ENCODE measurements at regions not wholly inside any gene's neighbourhood (a gene's known extent, or its start where the extent isn't known, plus 50 kb on each side); places are given as distances from the start of the nearest gene placed in this dataset.

DNA sequence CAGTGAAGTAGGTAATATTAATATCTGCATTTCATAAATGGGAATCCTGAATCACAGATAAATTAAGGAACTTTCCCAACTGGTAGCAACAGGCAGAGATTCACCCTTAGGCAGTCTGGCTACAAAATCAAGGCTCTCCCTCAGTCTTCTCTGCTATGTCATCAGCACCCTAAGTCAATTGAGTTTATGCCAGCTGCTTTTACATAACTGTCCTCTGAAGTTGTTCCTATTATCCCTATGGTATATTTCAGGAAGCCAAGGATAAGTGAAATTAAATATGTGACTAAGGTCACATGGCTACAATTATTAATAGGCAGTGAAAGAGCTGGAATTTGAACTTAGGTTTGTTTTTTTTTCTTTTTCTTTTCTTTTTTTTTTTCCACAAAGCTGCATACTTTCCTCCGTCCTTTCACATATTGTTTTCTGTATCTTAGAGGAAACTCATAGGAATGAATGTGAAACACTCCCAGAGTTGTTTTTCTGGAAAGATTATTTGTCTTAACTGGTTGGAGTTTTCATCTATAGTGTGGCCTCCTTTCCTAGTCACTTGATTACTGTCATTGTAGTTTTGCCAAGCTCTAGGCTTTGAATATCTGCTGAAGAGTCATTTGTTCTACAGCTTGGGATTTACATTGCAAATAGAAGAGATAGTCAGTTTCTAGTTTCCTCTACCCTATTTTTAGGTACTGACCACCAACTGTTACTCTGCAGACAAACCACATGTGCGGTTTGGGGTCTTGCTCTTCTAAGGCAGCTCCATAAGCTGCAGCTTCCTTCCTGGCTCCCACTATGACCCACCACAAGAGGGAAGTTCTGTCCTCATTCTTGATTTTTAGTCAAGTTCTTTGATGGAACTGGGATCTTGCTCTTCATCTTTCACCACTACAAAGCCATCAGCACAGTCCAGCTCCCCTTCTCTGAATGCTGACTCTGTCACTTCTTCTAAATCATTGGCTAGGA, 338.0 kb upstream of the KIAA1217 start:
- H3K27ac Mint-ChIP-seq (ENCODE audit: unreplicated experiment) = no peak overlapping the region
- peaks cover 12% of the 10 kb centered on the region for H3K4me1 Mint-ChIP-seq (ENCODE audit: low read depth, unreplicated experiment)
- no peak overlapping the region for H3K4me3 Mint-ChIP-seq (ENCODE audit: unreplicated experiment)
- no peaks in the 10 kb centered on the region for H3K27me3 Mint-ChIP-seq (ENCODE audit: unreplicated experiment)
- no peaks in the 10 kb centered on the region for H3K9me3 Mint-ChIP-seq (ENCODE audit: unreplicated experiment)
- DNase-seq = no peak
- no peak for TF ChIP-seq CTCF (IDR thresholded peaks at IDR 0.05; ENCODE audit: partially characterized antibody, unreplicated experiment)
- H3K36me3 Mint-ChIP-seq (ENCODE audit: unreplicated experiment) = no peaks in the 10 kb centered on the region

GRCh38 chr10:23872290-23872689, 336.6 kb upstream of the KIAA1217 start:
- no peak overlapping the region for H3K27ac Mint-ChIP-seq (ENCODE audit: unreplicated experiment)
- H3K9me3 Mint-ChIP-seq (ENCODE audit: unreplicated experiment) = no peaks in the 10 kb centered on the region
- TF ChIP-seq CTCF (IDR thresholded peaks at IDR 0.05; ENCODE audit: partially characterized antibody, unreplicated experiment) = no peak
- H3K4me3 Mint-ChIP-seq (ENCODE audit: unreplicated experiment) = no peak overlapping the region
- no peak for DNase-seq
- peaks cover 12% of the 10 kb centered on the region for H3K4me1 Mint-ChIP-seq (ENCODE audit: low read depth, unreplicated experiment)
- no peaks in the 10 kb centered on the region for H3K36me3 Mint-ChIP-seq (ENCODE audit: unreplicated experiment)
- no peaks in the 10 kb centered on the region for H3K27me3 Mint-ChIP-seq (ENCODE audit: unreplicated experiment)

GRCh38 chr10:23877791-23878320, 331.1 kb upstream of the KIAA1217 start:
- no peak overlapping the region for H3K27ac Mint-ChIP-seq (ENCODE audit: unreplicated experiment)
- no peaks in the 10 kb centered on the region for H3K36me3 Mint-ChIP-seq (ENCODE audit: unreplicated experiment)
- H3K9me3 Mint-ChIP-seq (ENCODE audit: unreplicated experiment) = no peaks in the 10 kb centered on the region
- no peak for TF ChIP-seq CTCF (IDR thresholded peaks at IDR 0.05; ENCODE audit: partially characterized antibody, unreplicated experiment)
- no peaks in the 10 kb centered on the region for H3K27me3 Mint-ChIP-seq (ENCODE audit: unreplicated experiment)
- no peak for DNase-seq
- H3K4me3 Mint-ChIP-seq (ENCODE audit: unreplicated experiment) = no peak overlapping the region
- no peaks in the 10 kb centered on the region for H3K4me1 Mint-ChIP-seq (ENCODE audit: low read depth, unreplicated experiment)

- H3K27ac Mint-ChIP-seq (ENCODE audit: unreplicated experiment) = no peak overlapping the region
- no peak overlapping the region for H3K4me3 Mint-ChIP-seq (ENCODE audit: unreplicated experiment)
- TF ChIP-seq CTCF (IDR thresholded peaks at IDR 0.05; ENCODE audit: partially characterized antibody, unreplicated experiment) = no peak
- no peaks in the 10 kb centered on the region for H3K4me1 Mint-ChIP-seq (ENCODE audit: low read depth, unreplicated experiment)
- H3K36me3 Mint-ChIP-seq (ENCODE audit: unreplicated experiment) = no peaks in the 10 kb centered on the region
- no peaks in the 10 kb centered on the region for H3K9me3 Mint-ChIP-seq (ENCODE audit: unreplicated experiment)
- no peaks in the 10 kb centered on the region for H3K27me3 Mint-ChIP-seq (ENCODE audit: unreplicated experiment)
- no peak for DNase-seq
These were observed 324.3 kb upstream of the KIAA1217 start for GRCh38 chr10:23884670-23885069.

DNA sequence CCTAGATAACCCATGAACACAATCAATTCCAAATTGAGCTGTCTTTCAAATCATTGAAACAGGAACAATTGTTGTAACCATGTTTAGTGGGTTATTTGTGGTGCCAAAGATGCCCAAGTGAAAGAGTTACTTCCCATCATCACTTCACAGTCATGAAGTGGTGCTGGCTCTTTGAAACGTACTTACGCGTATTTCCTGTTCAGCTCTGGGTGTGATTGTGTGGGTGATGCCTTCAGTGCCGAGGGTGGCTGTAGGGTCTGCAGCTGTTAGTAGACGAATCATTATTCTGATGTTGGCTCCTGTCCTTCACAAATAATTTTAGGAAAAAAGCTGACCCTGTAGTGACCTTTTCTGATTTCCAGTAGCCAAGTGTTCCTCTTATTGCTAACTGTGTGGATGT, 323.1 kb upstream of the KIAA1217 start:
- H3K27me3 Mint-ChIP-seq (ENCODE audit: unreplicated experiment) = no peaks in the 10 kb centered on the region
- no peaks in the 10 kb centered on the region for H3K4me1 Mint-ChIP-seq (ENCODE audit: low read depth, unreplicated experiment)
- no peak for DNase-seq
- H3K9me3 Mint-ChIP-seq (ENCODE audit: unreplicated experiment) = no peaks in the 10 kb centered on the region
- H3K4me3 Mint-ChIP-seq (ENCODE audit: unreplicated experiment) = no peak overlapping the region
- no peak for TF ChIP-seq CTCF (IDR thresholded peaks at IDR 0.05; ENCODE audit: partially characterized antibody, unreplicated experiment)
- no peak overlapping the region for H3K27ac Mint-ChIP-seq (ENCODE audit: unreplicated experiment)
- no peaks in the 10 kb centered on the region for H3K36me3 Mint-ChIP-seq (ENCODE audit: unreplicated experiment)
